AG04449 (cell line): ENCODE measurements at regions not wholly inside any gene's neighbourhood (a gene's known extent, or its start where the extent isn't known, plus 50 kb on each side); places are given as distances from the start of the nearest gene placed in this dataset.

Experiments used
- CTCF ChIA-PET: fragments of 350-600 bp; formaldehyde crosslinking; extraction: SDS; loops from one replicate; lab custom pipeline; 2021; ENCODE audit warnings: antibody characterized with exemption; lab: Yijun Ruan, JAX
- POLR2A ChIA-PET: fragments of 400-600, 350-600 bp; formaldehyde crosslinking; extraction: SDS; loops from one replicate; lab custom pipeline; 2020; ENCODE audit warnings: antibody characterized with exemption, inconsistent platforms; lab: Yijun Ruan, JAX
- DNase-seq: peaks from one replicate; pipeline ENCODE4 v3.0.0-alpha.2; 2010; ENCODE audit warnings: low read depth, low spot score
- H3K4me3 ChIP-seq: 2 replicates; pipeline ENCODE4 v1.5.1; 2011; ENCODE audit warnings: low read depth, mild to moderate bottlenecking, control low read depth, low read length
- TF ChIP-seq, protein P1 (sequence below): IDR thresholded peaks from one replicate; pipeline ENCODE4 v1.5.1; 2011; ENCODE audit warnings: mild to moderate bottlenecking, moderate library complexity, low read length, control low read depth, inconsistent platforms; ENCODE audit not compliant: insufficient read depth; ENCODE audit errors: missing control alignments

DNA sequence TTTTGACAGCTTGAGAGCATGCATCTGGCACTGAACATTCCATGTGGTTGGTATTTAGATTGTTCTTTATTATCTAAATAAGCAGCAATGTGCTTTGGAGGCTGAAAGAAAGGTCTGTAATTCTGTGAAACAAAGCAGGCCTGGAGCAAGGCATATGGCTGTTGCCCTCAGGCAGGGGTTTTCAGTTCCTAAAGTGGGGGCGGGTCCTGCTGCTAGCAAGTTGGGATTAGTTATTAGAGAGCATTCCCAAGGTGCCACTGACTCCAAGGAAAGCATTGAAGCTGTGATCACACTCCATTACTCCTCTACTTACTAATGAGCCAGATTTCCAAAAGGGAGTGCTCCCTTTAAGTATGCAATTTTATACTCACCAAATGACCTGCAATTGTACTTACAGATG lies 432.2 kb downstream of the OLFM4 start:
- H3K4me3 ChIP-seq: no peak overlapping the region
- CTCF ChIA-PET: no interaction called here
- no peak for DNase-seq
- POLR2A ChIA-PET: no interaction called here
- TF ChIP-seq, protein P1, sequence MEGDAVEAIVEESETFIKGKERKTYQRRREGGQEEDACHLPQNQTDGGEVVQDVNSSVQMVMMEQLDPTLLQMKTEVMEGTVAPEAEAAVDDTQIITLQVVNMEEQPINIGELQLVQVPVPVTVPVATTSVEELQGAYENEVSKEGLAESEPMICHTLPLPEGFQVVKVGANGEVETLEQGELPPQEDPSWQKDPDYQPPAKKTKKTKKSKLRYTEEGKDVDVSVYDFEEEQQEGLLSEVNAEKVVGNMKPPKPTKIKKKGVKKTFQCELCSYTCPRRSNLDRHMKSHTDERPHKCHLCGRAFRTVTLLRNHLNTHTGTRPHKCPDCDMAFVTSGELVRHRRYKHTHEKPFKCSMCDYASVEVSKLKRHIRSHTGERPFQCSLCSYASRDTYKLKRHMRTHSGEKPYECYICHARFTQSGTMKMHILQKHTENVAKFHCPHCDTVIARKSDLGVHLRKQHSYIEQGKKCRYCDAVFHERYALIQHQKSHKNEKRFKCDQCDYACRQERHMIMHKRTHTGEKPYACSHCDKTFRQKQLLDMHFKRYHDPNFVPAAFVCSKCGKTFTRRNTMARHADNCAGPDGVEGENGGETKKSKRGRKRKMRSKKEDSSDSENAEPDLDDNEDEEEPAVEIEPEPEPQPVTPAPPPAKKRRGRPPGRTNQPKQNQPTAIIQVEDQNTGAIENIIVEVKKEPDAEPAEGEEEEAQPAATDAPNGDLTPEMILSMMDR: no peak

DNA sequence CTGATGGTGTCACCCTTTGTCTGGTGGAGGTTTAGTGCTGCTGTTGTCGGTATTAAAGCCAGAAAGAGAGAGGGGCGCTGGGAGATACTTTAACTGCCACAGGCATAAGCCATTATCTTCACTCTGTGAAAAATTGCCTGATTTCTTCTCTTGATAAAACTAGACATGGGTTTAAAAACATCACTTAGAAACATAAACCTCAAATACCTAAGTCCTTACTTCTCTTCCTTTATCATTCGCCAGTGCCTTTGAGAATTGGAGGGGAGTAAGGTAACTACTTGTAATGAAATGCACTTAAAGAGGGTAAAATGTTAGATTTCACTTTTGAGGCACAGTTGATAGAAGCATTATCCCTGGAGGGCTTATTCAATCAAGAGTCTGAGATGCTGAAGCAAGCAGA lies 434.5 kb downstream of the OLFM4 start:
- ChIA-PET POLR2A (no interaction called here), CTCF (no interaction called here)
- TF ChIP-seq, protein P1: no peak
- H3K4me3 ChIP-seq: no peak overlapping the region
- no peak for DNase-seq

DNA sequence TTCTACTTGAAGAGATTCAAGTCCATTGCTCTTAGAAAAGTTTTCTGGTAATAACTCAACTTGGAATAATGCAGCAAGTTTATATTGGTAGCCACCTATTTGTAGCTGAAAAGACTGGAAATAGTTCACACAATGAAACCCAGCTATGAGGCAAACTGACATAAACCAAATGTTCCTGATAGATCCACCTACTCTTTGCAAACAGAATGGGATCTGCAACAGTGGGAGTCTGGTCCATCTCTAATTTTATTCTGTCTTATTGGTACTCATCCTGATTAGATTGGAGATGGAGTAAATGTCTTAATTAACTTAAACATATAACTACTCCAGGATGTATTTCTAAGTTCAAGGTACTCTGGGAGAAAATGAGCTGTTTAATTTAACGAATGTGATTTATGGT lies 438.0 kb downstream of the OLFM4 start:
- CTCF ChIA-PET: no interaction called here
- TF ChIP-seq, protein P1: no peak
- no peak overlapping the region for H3K4me3 ChIP-seq
- POLR2A ChIA-PET: no interaction called here
- DNase-seq: no peak

DNA sequence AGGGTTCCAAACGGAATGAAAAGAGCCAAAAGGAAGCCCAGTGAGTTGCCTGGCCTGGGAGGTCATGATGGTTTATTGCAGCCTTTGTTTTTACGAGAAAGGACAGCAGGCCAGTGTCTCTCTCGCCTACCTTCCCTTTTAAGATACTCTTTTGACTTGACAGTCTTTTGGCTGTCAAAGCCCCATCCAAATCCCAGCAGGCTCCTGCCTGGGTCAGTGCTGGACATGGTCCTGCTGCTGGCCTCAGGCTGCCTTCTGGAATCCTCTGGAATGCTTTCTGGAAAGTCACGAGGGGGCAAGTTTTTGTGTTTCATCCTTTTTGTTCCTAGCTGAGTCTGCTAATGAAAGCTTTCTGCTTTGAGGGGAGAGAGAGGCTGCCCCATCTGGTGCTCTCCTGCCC lies 444.8 kb downstream of the OLFM4 start:
- TF ChIP-seq, protein P1: no peak
- no peak for DNase-seq
- CTCF ChIA-PET: no interaction called here
- POLR2A ChIA-PET: no interaction called here
- no peak overlapping the region for H3K4me3 ChIP-seq

DNA sequence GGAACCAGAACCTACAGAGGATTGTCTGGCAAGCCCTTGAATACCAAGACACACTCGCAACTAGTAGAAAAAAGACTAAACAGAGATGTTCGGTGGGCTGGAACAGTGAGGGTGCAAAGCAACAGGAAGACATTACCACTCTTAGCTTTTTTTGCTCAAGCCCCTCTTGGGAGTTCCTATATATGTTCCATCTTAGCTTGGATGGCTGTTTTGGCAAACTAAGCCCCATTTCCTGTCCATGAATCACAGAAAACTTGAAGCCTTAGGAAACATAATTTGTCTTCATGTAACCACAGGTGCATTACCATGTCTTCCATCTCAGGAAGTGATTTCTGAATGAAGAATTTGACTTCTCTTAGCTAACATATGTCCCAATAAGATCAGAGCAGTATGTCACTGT lies 446.3 kb downstream of the OLFM4 start:
- ChIA-PET POLR2A (no interaction called here), CTCF (no interaction called here)

DNA sequence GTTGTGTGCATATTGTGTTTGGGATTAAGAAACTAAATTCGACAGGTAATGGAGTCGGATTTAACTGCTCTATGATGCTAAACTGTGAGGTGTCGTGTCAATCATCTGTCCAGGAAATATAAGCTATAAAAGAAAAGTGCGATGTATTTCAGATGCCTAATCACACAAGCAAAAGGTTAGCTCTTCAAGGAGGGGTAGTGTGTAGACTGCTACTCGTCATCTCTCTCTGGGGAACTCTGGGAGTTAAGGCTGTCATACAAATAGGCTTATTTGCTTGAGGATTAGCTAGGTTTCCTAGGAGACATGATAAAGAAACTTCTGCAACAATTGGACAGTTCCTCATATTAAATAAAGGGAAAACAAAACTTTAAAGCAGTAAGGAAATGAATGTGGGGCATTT lies 462.1 kb downstream of the OLFM4 start:
- CTCF ChIA-PET: no interaction called here
- no peak for DNase-seq

More for the DNA sequence above, 446.3 kb downstream of the OLFM4 start:
- TF ChIP-seq, protein P1: no peak
- DNase-seq: no peak
- H3K4me3 ChIP-seq: no peak overlapping the region

More for the DNA sequence above, 462.1 kb downstream of the OLFM4 start:
- no peak overlapping the region for H3K4me3 ChIP-seq
- POLR2A ChIA-PET: no interaction called here
- TF ChIP-seq, protein P1: no peak
